ENCODE measurements at regions not wholly inside any gene's neighbourhood (a gene's known extent, or its start where the extent isn't known, plus 50 kb on each side); places are given as distances from the start of the nearest gene placed in this dataset.

GRCh38 chr6:95740157-95740556 is 162.8 kb downstream of the MANEA start:
- no peak for TF ChIP-seq CBX2 (IDR thresholded peaks at IDR 0.05; ENCODE audit: borderline replicate concordance, low read depth)
- no peak for TF ChIP-seq BCL3 (IDR thresholded peaks at IDR 0.05)
- no peak for TF ChIP-seq E2F6 (IDR thresholded peaks at IDR 0.05; ENCODE audit: borderline replicate concordance, low read depth)
- TF ChIP-seq HES2 (IDR thresholded peaks at IDR 0.05), result no peak
- no peak for TF ChIP-seq RAD21 (conservative IDR thresholded peaks at IDR 0.05 in 1 of 2, IDR thresholded peaks at IDR 0.05 in 1 of 2)
- TF ChIP-seq ZC3H11A (IDR thresholded peaks at IDR 0.05), result no peak
- TF ChIP-seq TP53 (CRISPR knock-in tag; IDR thresholded peaks at IDR 0.05), result no peak
- no peak for TF ChIP-seq RARB (CRISPR knock-in tag; IDR thresholded peaks at IDR 0.05)
- TF ChIP-seq ATOH8 (CRISPR knock-in tag; IDR thresholded peaks at IDR 0.05; ENCODE audit: low read depth), result no peak
- TF ChIP-seq NFE2L2 (conservative IDR thresholded peaks at IDR 0.05; ENCODE audit: low read length), result no peak
- TF ChIP-seq CHD2 (IDR thresholded peaks at IDR 0.05; ENCODE audit: low read length, partially characterized antibody), result no peak
- no peak for TF ChIP-seq ZSCAN20 (CRISPR knock-in tag; IDR thresholded peaks at IDR 0.05)
- no peak for TF ChIP-seq HOXB13 (CRISPR knock-in tag; IDR thresholded peaks at IDR 0.05; ENCODE audit: low read depth)
- TF ChIP-seq SREBF2 (IDR thresholded peaks at IDR 0.05), result no peak
- no peak for TF ChIP-seq KDM5A (IDR thresholded peaks at IDR 0.05)
- no peak for TF ChIP-seq ELK1 (IDR thresholded peaks at IDR 0.05; ENCODE audit: low read depth, low read length)
- no peak for TF ChIP-seq PHF8 (IDR thresholded peaks at IDR 0.05; ENCODE audit: borderline replicate concordance, low read depth)
- TF ChIP-seq HMGXB4 (CRISPR knock-in tag; IDR thresholded peaks at IDR 0.05; ENCODE audit: borderline replicate concordance), result no peak
- no peak for TF ChIP-seq MAZ (IDR thresholded peaks at IDR 0.05; ENCODE audit: borderline replicate concordance, low read depth, low read length)
- no peak for DNase-seq (ENCODE audit: low read depth in 1 of 2, low spot score in 1 of 2)
- ChIA-PET CTCF (no interaction called here), POLR2A (no interaction called here)
- no peak for ATAC-seq
- FAIRE-seq, result no peak
- no peaks in the 10 kb centered on the region for H3K4me1 ChIP-seq
- no peaks in the 10 kb centered on the region for H3K9me3 ChIP-seq
- no peak overlapping the region for H3K4me2 ChIP-seq
- 0% methylated on average over 1 of the region's 1 CpG for WGBS (ENCODE audit: missing lambda C conversion rate)
- no peak overlapping the region for H3K4me3 ChIP-seq
- no peak overlapping the region for H3K27ac ChIP-seq

GRCh38 chr6:95741045-95741444 is 163.7 kb downstream of the MANEA start:
- 4% methylated on average over 4 of the region's 4 CpGs for WGBS (ENCODE audit: missing lambda C conversion rate)
- ChIA-PET POLR2A (no interaction called here), CTCF (no interaction called here)
- H3K4me2 ChIP-seq, result no peak overlapping the region
- TF ChIP-seq JUN (IDR thresholded peaks at IDR 0.05) (no peak), ELK1 (IDR thresholded peaks at IDR 0.05; ENCODE audit: low read depth, low read length) (no peak)
- no peak for FAIRE-seq
- H3K4me3 ChIP-seq, result no peak overlapping the region
- no peak for ATAC-seq
- H3K4me1 ChIP-seq, result no peaks in the 10 kb centered on the region
- H3K9me3 ChIP-seq, result no peaks in the 10 kb centered on the region
- H3K27ac ChIP-seq, result no peak overlapping the region
- DNase-seq (ENCODE audit: low read depth in 1 of 2, low spot score in 1 of 2), result no peak

All from A549 (cell line).